ENCODE measurements at regions not wholly inside any gene's neighbourhood (a gene's known extent, or its start where the extent isn't known, plus 50 kb on each side); places are given as distances from the start of the nearest gene placed in this dataset.

DNA sequence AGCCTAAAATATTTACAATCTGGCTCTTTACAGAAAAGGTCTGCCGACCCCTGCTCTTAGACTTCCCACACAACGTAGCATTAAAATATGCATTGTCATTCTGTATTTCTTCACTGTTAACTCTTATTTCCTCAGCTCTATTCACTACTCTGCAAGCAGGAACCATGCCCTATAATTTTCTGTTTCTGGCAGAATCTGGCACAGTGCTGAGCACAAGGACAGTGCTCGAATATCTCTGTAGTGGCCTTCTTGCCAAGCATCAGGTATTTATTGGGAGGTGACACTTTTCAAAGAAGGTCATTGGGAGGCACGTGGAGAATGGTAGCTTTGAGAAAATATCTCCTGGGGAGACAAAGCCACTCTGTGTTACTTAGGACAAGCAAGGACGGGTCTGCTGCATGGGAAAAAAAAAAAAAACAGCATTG, 77.9 kb downstream of the PSMG1 start:
- no peak for DNase-seq

DNA sequence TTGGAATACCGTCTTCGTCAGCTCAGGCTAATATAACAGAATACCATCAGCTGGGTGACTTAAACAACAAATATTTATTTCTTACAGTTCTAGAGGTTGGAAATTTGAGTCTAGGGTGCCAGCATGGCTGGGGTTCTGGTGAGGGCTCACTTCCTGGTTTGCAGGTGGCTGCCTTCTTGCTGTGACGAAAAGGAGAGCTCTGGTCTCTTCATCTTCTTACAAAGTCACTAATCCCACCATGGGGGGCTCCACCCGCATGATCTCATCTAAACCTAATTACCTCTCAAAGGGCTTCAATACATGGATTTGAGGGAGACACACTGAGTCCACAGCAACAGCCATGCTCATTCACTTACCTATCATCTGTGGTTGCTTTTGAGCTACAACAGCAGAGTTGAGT, 78.3 kb downstream of the PSMG1 start:
- no peak for DNase-seq

DNA sequence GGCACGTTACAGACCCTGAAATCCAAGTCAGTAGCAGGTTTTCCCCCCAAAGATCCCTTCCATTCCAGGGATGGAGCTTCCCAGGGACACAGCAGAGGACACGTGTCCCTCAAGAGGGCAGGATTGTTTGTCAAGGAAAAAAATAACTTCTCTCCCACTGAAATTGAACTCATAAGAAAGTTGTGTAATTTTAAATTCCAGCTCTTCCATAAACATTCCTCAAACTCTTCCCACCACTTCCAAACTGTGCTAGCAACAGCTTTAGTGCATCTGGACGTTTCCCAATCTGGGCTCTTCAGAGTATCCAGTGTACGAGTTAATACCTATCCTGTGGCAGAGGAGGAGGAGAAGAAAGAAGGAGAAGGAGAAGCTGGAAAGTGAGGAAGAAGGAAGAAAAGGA, 79.6 kb downstream of the PSMG1 start:
- no peak for DNase-seq

DNA sequence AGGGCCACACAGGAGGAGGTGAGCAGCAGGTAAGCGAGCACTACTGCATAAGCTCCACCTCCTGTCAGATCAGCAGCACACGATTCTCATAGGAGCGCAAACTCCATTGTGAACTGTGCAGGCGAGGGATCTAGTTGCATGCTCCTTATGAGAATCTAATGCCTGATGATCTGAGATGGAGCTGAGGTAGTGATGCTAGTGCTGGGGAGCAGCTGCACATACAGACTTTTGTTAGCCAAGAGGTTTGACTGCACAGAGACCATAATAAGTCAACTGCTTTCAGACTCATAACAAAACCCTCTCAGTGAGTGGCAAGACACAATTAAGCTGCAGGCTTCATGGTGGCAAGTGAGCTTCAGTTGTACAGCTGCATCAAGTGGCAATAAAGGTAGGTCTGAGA, 83.4 kb downstream of the PSMG1 start:
- no peak for DNase-seq

DNA sequence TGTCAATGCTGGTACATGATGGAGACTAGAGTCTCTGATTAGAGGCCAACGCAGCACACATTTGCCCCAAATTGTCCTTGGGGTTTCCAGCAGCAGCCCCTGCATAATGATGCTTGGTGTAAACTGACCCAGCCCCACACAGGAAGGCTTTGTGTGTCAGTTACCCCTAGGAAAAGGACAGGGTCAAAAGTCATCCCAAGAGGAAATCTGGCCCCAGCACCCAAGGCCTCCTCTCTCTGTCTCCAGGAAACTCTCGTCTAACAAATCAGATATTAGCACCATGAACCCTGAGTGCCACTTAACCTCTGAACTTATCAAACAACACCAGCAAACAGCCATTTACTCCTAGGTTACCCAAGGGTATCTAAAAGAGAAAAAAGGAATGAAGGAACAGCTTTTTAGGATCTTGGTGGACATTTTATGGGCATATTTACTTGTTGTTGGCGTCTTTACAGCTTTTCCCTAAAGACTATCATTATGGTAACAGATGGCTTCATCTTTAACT, 84.5 kb downstream of the PSMG1 start:
- no peak for DNase-seq

DNA sequence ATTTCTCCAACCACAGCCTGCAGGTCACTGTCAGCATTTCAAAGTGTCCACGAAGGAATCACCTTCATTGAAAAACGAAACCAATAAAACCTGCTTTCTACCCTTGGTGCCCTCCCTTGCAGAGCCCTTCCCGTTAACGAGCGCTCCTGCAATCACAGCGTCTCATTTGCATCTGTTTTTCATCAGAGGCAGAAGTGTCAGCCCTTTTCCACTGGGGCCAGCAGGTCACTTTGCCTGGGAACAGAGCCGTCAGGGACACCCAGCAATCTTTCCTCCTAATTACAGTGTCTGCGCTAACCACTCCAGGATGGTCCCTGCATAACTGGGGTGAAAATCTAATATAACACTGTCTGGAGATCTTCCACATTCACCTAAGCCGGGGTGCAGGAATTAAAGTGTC, 85.3 kb downstream of the PSMG1 start:
- no peak for DNase-seq

DNA sequence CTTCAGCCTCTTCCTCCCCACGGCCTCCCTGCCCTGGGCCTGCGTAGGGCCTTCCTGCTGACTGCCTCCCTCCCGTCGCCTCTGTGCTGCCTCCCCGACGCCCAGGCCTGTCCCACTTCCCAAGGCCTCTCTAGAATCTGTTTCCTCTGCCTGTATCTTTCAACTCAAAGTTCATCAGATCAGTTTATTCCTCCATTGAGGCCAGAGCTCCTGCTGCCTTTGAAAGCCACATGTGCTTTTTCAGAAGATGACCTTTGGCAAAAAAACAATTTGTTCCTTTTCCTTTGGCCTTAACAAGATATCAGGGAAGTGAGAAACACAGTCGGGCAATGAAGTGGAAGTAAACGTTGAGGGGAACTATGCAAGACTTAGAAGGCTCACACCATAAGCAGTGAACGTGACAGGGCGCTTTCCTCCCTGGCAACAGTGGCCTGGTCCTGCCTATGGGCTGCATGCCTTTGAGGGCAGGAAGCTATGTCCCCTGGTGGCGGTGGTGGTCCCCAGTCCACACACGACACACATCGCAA, 85.9 kb downstream of the PSMG1 start:
- DNase-seq: no peak

DNA sequence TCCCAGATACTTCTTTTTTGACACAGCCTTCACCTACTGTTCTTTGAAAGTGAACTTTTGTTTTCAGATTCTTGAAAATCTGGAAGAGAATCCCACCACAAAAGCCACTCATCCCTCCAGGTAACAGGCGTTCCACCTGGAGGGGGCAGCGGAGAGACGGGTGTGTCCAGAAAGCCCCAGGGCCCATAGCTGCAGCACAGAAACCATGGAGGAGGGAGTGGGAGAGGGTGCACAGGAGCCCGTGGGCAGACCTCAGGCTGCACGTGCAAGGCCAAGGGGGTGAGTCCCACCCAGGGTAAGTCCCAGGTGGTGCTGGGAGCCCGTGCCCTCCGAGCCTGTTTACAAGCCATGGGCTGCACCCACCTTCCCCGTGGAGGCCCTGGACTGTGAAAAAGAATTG, 86.5 kb downstream of the PSMG1 start:
- DNase-seq: no peak

DNA sequence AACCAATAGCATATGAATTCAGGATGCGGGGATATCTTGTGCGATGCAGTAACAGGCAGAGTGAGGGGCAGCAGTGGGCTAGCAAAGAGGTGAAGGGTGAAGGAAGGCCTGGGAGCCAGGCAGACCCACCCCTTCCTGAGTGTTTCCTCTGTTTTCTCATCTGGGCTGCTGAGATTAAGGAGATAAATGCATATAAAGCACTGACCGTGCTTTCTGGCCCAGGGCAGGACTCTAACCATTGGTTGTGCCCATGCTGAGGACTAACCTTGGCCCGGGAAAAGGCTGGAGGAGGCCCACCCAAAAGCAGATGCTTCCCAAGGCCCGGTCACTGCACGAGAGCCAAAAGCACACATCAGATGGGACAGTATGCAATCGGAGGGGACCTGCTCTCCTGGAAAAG, 87.6 kb downstream of the PSMG1 start:
- no peak for DNase-seq

DNA sequence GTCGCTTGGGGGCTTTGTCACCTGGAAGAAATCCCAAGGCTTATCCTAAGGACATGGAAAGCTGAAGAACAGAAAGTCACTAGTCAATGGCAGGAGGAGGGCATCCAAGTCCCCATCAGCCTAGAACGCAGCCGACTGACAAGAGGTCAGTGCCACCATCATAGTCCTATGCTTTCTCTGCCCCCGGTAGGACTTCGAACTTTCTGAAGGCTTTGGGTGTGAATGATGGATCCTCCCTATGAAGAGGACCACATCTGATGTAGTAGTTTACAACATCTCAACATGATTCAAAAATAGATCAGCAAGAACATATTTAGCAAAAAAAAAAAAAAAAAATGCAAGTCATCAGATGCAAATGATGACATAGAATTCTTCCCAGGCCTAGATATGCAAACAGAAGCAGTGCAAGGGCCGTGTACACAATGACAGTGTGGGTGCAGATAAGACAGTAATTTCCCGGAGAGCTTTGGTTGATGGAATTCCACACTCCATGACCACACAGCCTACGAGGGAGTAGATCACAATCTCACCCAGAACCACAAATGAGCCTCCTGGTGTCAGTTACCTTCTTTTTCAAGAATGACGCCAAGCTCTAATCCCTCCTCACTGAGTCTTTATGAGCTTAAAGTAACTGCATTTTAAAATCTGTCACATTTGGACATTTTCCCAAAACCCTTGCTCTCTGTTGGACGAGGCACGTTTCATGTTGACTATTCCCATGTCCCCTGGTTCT, 88.2 kb downstream of the PSMG1 start:
- DNase-seq: no peak

DNA sequence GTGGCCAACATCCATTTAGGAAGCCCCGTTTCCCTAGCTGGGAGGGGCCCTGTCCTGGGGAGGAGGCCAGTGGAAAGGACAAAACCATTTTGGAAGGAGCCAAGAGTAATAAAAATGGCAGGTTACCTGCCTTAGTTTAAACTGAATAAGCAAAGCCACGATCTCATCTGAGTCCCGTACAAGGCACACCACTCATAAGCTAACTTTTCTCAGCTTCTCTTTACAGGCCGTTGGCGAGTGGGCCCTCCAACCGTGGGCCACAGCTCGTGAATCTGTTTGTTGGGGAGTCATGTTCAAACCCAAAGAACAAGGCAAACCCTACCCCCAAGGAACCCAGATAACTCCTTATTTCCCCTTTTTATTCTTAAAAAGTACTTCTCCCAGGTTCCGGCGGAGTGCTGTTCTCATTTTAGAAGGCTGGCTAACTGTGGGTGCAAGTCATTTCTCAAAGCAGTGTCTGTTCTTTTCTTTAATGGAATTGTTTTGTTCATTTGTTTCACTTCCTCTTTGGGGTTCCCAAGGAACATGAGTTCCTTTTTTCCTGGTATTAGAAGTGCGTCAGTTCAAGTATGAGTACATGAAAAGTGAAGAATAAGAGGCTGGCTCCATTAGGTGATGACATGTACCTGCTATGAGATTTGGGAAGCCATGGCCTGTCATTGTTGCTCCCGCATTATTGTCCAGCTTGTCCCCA, 89.0 kb downstream of the PSMG1 start:
- no peak for DNase-seq

DNA sequence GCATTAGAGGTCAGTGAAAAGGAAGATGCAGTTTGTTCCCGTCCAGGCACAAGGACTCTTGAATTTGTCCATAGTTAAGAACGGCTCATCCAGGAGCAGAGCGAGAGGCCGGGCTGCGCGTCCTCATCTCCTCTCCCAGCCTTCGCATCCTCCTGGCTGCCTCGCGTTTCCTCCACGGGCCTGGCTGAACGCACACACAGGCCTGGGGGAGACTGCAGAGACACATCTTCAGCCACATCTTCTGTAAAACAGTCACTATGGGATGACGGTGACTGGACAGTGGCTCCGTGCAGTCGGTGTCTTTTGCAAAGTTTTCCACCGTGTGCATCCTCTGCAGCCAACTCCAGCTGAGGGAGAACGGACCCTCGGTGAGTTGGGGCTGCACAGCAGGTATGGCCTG, 89.7 kb downstream of the PSMG1 start:
- no peak for DNase-seq

DNA sequence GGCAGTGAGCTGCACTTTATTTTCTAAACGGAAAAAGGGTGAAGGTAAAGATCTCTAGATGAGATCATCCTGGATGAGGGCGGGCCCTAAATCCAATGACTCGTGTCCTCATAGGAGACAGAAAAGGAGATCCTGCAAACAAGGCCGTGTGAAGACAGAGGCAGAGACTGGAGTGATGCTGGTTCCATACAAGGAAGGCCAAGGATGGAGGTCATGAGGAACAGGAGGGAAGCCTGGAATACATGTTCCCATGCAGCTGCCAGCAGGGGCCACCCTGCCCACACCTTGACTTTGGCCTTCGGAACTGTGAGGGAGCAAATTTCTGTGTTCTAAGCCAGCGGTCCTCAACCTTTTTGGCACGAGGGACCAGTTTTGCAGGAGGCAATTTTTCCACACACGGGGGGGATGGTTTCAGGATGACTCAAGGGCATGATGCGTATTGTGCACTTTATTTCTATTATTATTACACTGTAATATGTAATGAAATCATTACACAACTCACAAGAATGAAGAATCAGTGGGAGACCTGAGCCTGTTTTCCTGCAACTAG, 94.3 kb downstream of the PSMG1 start:
- DNase-seq: no peak

DNA sequence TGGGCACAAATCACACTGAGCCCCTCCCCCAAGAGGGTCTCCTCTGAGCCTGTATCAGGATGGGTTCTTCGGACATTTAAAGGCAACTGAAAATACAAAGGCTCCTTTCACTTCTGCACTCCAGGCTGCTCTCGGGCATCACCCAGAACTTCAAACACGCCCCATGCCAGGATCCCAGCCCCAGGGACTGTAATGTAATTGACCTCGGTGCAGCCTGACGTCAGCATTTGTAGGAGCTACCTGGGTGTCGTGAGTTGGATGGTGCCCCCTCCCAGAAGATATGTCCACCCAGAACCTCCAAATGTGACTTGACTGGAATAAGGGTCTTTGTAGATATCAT, 95.2 kb downstream of the PSMG1 start:
- DNase-seq: no peak

DNA sequence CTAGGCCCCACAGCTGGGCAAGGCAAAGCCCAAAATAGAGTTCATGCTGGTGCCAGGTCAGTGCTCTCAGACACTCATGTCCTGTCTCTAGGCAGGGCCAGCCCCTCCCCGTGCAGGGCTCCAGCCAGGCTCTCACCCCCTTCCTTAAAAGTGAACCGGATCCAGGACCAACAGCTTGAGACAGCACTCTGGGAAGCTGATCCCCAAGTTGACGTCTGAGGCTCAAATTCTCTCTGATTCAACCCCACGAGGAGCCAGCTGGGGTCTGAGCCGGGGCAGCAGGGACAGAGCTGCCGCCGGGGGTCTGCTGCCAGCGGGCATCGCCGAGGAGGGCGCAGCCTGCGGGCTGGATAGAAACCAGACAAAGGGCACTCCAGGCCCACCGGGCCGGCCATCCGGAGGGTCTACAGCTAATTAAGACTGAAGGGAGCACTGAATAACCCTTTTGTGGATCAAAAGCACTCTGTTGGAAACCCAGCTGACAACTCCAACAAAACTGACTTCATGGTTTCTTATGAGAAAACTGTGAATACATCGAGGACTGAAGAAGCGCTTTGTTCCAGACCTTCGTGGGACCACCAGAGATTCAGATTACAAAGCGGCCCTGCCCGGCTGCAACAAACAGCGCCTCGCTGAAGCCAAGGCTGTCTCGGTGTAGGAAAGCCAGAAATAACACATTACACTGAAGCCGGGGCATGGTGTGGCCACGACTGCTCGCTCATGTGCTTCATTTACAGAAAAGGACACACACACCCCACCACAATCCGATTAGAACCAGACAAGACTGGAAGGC, 95.8 kb downstream of the PSMG1 start:
- DNase-seq: no peak

DNA sequence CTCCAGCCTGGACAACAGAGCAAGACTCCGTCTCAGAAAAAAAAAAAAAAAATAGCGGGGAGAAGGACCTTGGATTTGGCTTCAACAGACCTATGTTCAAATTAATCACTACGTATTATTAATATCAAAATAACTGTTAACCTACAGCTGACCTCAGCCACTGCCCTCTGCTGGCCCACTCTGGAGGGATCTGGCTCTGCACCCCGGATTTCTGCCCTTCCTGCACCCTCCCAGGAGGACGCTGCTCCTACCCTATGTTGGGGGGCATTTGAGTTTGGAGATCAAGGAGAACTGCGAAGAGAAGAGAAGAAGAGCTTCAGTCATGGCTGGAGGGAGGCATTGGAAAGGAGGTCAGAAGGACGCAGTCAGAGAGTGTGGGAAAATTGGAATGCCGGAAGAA, 96.7 kb downstream of the PSMG1 start:
- no peak for DNase-seq

DNA sequence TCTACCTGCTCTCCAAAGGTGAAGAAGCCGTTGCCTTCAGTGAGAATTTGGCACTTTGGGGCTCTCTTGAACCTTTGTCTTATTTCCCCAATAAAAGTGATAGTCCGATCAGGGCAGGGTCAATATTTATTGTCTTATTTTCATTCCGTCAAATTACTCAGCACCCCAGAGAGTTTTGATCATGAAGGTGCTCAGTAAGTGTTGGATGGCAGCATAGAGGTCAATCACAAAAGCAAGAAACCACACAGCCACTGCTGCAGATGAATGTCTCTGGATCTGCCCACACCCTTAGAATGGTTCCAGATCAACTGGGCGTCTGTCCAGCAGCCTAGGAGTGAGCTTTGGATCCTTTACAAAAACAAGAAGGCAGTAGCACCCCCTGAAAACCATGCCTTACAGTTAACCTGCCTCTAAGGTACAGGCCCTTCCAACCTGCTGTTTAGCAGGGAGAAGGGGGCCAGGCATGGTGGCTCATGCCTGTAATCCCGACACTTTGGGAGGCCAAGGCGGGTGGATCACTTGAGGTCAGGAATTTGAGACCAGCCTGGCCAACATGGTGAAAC, 97.3 kb downstream of the PSMG1 start:
- no peak for DNase-seq

DNA sequence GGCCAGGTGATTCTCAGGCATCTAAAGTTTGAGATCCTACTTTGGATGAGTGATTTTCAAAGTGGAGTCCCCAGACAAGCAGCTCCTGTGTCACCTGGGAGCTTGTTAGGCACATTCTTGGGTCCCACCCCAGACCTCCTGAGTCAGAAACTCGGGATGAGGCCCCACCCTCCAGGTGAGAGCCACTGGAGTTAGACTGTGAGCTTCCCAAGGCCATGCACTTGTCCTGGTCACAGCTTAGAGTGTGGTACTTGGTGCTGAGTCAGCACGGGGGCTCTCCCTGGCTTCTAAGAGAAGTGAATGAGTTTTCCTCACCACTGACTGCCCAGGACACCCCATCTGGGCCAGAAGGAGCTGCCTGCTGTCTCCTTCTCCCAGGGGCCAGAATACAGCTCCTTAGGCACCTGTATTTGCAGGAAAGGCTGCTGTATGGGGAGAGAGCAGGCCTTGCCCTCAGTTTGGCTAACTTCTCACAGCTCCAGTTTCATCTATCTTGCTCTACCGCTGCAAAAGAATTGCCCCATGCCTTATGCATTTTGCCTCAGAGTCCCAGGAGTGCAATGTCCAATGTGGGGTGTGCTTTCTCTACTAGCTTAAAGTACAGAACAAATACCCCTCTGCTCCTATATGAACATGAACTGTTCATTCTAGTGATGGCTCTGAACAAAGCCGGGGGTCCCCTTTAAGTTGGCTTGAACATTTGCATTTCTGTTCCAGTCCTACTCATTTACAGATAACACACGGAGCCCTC, 98.1 kb downstream of the PSMG1 start:
- DNase-seq: no peak

DNA sequence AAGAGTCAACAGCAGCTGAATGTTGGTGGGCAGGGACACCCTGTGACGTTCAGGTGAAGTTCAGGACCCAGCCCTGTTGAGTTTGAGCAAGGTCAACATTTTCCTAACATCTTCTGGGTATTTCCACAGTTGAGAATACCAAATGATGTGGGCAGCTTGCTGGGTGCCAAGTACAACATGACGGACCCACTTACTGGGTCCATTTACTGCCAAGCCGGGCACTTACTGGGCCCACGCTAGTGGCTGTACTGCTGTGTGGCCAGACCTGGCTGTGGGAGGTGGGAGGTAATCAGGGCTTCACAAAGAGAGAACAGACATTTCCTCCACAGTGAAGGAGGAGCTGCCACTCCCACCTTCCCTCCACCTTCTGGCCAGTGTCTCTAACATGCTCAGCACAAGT, 99.2 kb downstream of the PSMG1 start:
- no peak for DNase-seq

DNA sequence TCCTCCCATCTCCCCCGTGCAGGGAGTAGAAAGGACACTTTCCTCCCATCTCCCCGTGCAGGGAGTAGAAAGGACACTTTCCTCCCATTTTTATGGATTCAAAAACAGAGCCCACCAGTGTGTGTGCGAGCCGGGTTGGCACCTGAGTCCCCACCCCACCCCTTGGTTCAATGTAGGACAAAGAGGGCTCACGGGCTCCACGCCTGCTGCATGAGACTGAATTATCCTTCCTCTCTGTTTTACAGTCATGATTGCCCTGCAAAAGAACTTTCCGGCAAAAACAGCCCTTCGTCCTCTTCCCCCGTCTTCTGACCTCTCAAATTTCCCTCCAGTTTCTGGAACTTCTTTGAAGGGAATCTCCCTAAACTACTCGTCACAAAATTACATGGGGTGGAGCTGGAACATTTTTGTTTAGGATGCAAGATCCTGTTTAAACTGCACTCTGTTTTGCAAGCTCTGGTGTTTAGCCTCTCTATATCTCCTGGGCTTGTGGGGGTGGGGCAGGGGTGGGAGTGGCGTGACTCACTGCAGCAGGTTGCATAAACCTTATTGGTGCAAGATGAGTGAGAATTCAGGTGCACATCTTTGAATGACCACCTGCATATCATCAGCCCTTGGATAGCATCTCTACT, 99.8 kb downstream of the PSMG1 start:
- no peak for DNase-seq

DNA sequence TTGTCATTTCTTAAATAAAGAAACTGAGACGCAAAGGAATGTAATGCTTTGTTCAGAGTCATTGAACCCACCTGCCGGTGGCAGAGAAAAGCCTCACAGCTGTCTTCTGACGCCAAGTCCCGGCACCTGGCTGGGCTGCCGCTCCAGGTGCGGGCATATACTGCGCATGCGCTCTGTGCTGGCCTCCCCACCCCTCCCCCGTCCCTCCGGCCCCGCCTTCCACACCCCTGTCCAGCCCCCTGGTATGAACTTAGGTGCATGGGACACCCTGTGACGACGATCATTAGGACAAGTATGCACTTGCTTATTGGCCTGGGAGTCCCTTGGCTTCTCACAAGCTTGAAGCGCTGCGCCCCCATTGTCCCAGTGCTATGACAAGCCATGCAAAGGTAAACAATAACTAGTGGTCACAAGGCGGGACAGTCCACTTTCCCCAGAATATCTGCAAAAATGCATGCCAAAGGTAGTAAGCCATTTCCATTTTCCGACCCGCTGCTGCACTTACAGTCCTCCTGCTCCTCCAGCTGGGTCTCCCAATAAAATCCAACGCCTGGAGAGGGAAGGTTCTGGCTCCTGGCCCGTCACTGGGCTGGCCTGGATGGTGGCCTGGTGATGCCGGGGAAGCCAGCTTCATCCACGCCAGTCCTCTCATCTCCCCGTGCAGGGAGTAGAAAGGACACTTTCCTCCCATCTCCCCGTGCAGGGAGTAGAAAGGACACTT, 100.4 kb downstream of the PSMG1 start:
- DNase-seq: no peak

Measured in NCI-H1930 (cell line).